HCT116 (cell line): ENCODE measurements at regions not wholly inside any gene's neighbourhood (a gene's known extent, or its start where the extent isn't known, plus 50 kb on each side); places are given as distances from the start of the nearest gene placed in this dataset.

ENCODE experiments used
- ATAC-seq: fragments of 200-7000 bp; cut with Tn5 transposase; 2 replicates; pipeline ENCODE4 v1.9.1; 2020; ENCODE audit warnings: mild to moderate bottlenecking, moderate library complexity
- BruUV-seq: library from RNA; stranded (reverse); fragments of 400-500 nt; replicated peaks from 2 replicates; lab custom pipeline; 2021; lab: Mats Ljungman, UMichigan
- CTCF ChIA-PET: fragments of 300-600 bp; sonication (Branson Sonifier 250); formaldehyde crosslinking; loops from one replicate; lab custom pipeline; 2021; ENCODE audit warnings: antibody characterized with exemption; lab: Charles Lee
- POLR2A ChIA-PET: fragments of 300-600, 350-600 bp; sonication (Branson Sonifier 250); formaldehyde crosslinking; loops from one replicate; lab custom pipeline; 2021; ENCODE audit warnings: antibody characterized with exemption; lab: Charles Lee
- RAD21 ChIA-PET, 2 experiments: fragments of 300-600 bp; sonication (Branson Sonifier 250); formaldehyde crosslinking; loops; one replicate each; lab custom pipeline; 2023; ENCODE audit warnings: low total read pairs in 2 of 2; ENCODE audit not compliant: uncharacterized antibody in 2 of 2, unreplicated experiment in 2 of 2, low non-redundant PET in 1 of 2; lab: Charles Lee
- DNase-seq: peaks from one replicate; pipeline ENCODE4 v3.0.0-alpha.2; 2010; ENCODE audit warnings: low read depth, low spot score
- H2AFZ ChIP-seq: fragments of 200-600 bp; shearing (Covaris generic), sonication (generic); 2 replicates; pipeline ENCODE4 v1.6.1; 2017; ENCODE audit warnings: low read depth, mixed run types, mixed read lengths, antibody characterized with exemption, low read length; ENCODE audit not compliant: poor library complexity, severe bottlenecking
- H3K27ac ChIP-seq: 2 replicates; pipeline ENCODE4 v1.5.1; 2012; ENCODE audit warnings: low read depth, low read length
- H3K27me3 ChIP-seq: fragments of 200-600 bp; sonication (generic); 2 replicates; pipeline ENCODE4 v1.6.1; 2016; ENCODE audit warnings: mixed run types, low read length, mixed read lengths; ENCODE audit not compliant: insufficient read depth
- H3K36me3 ChIP-seq, 2 experiments: fragments of 200-500 bp in 1 of 2; fragments of 200-600 bp in 1 of 2; sonication (Bioruptor generic) in 1 of 2; sonication (generic) in 1 of 2; 2 replicates each; pipeline versions ENCODE4 v1.5.1 to v1.6.1; 2014 to 2016; ENCODE audit warnings: low read length in 2 of 2, inconsistent platforms in 1 of 2, mixed read lengths in 1 of 2, mixed run types in 1 of 2; ENCODE audit not compliant: insufficient read depth in 2 of 2, control insufficient read depth in 1 of 2
- H3K4me1 ChIP-seq, 2 experiments: fragments of 200-600 bp in 1 of 2; sonication (generic) in 1 of 2; 2 replicates each; pipeline versions ENCODE4 v1.5.1 to v1.6.1; 2012 to 2017; ENCODE audit warnings: low read length in 2 of 2, inconsistent platforms in 1 of 2, mild to moderate bottlenecking in 1 of 2, mixed read lengths in 1 of 2, mixed run types in 1 of 2, moderate library complexity in 1 of 2; ENCODE audit not compliant: insufficient read depth in 2 of 2, control insufficient read depth in 1 of 2
- H3K4me2 ChIP-seq: fragments of 200-600 bp; sonication (generic); 2 replicates; pipeline ENCODE4 v1.6.1; 2017; ENCODE audit warnings: mixed run types, low read length, mixed read lengths
- H3K4me3 ChIP-seq, 2 experiments: fragments of 200-600 bp in 1 of 2; sonication (generic) in 1 of 2; replicated peaks in 1 of 2; 2 replicates each; pipeline ENCODE4 v1.5.1; 2011 to 2016; ENCODE audit warnings: low read length in 2 of 2, control low read depth in 1 of 2, low read depth in 1 of 2, mild to moderate bottlenecking in 1 of 2, mixed read lengths in 1 of 2, mixed run types in 1 of 2
- H3K79me2 ChIP-seq: fragments of 200-600 bp; sonication (generic); 2 replicates; pipeline ENCODE4 v1.6.1; 2017; ENCODE audit warnings: mild to moderate bottlenecking, mixed run types, low read length, moderate library complexity, mixed read lengths; ENCODE audit not compliant: insufficient read depth
- H3K9ac ChIP-seq: fragments of 200-600 bp; sonication (generic); 2 replicates; pipeline ENCODE4 v1.6.1; 2016; ENCODE audit warnings: low read length, mixed read lengths
- H3K9me2 ChIP-seq: fragments of 200-600 bp; sonication (generic), shearing (Covaris generic); 2 replicates; pipeline ENCODE4 v1.6.1; 2017; ENCODE audit warnings: mixed run types, mild to moderate bottlenecking, moderate library complexity; ENCODE audit not compliant: insufficient read depth
- H3K9me3 ChIP-seq, 2 experiments: fragments of 200-500 bp in 1 of 2; fragments of 200-600 bp in 1 of 2; sonication (Bioruptor generic) in 1 of 2; sonication (generic) in 1 of 2; 2 replicates each; pipeline ENCODE4 v1.6.1; 2014 to 2017; ENCODE audit warnings: low read length in 2 of 2, mixed read lengths in 2 of 2, inconsistent platforms in 1 of 2, low read depth in 1 of 2, mild to moderate bottlenecking in 1 of 2, mixed run types in 1 of 2, moderate library complexity in 1 of 2; ENCODE audit not compliant: control insufficient read depth in 1 of 2, insufficient read depth in 1 of 2
- H4K20me1 ChIP-seq: fragments of 200-600 bp; sonication (generic), shearing (Covaris generic); 2 replicates; pipeline ENCODE4 v1.6.1; 2017; ENCODE audit warnings: mixed run types, mild to moderate bottlenecking, moderate library complexity; ENCODE audit not compliant: insufficient read depth
- CEBPB ChIP-seq: IDR thresholded peaks from 2 replicates; pipeline ENCODE4 v1.6.1; 2012; ENCODE audit warnings: low read depth
- EGR1 ChIP-seq: IDR thresholded peaks from 2 replicates; pipeline ENCODE4 v1.6.1; 2012; ENCODE audit warnings: low read depth
- EZH2 ChIP-seq: fragments of 200-600 bp; sonication (generic); IDR thresholded peaks from 2 replicates; pipeline ENCODE4 v1.6.1; 2017; ENCODE audit warnings: antibody characterized with exemption, mixed run types
- FOSL1 ChIP-seq: IDR thresholded peaks from 2 replicates; pipeline ENCODE4 v1.6.1; 2012; ENCODE audit warnings: low read depth
- POLR2A ChIP-seq: IDR thresholded peaks from 2 replicates; pipeline ENCODE4 v1.7.0; 2011; ENCODE audit warnings: borderline replicate concordance; ENCODE audit not compliant: insufficient read depth, insufficient read length; ENCODE audit errors: extremely low read depth
- POLR2AphosphoS5 ChIP-seq: IDR thresholded peaks from 2 replicates; pipeline ENCODE4 v1.6.1; 2011; ENCODE audit warnings: mild to moderate bottlenecking, low read depth, low read length, moderate library complexity
- SIN3A ChIP-seq: IDR thresholded peaks from 2 replicates; pipeline ENCODE4 v1.6.1; 2012; ENCODE audit warnings: low read depth
- SRF ChIP-seq: IDR thresholded peaks from 2 replicates; pipeline ENCODE4 v1.6.1; 2012; ENCODE audit warnings: low read depth
- TCF7L2 ChIP-seq: IDR thresholded peaks from 2 replicates; pipeline ENCODE4 v1.7.0; 2011; ENCODE audit warnings: borderline replicate concordance, inconsistent platforms; ENCODE audit not compliant: insufficient read depth, insufficient read length; ENCODE audit errors: extremely low read depth
- YY1 ChIP-seq: IDR thresholded peaks from 2 replicates; pipeline ENCODE4 v1.6.1; 2011; ENCODE audit warnings: low read length, low read depth, moderate library complexity, mild to moderate bottlenecking; ENCODE audit not compliant: insufficient replicate concordance; ENCODE audit errors: extremely low read depth
- ZNF274 ChIP-seq: fragments of 200-500 bp; sonication (Bioruptor generic); IDR thresholded peaks from 2 replicates; pipeline ENCODE4 v1.6.1; 2014; ENCODE audit warnings: mild to moderate bottlenecking, low read depth, low read length, inconsistent platforms
- intact Hi-C: fragments of 100-400 bp; cut with micrococcal nuclease; formaldehyde crosslinking; loops from 2 replicates; pipeline ENCODE4 v1.10.0; 2022
- TF ChIP-seq, protein P1 (sequence below): IDR thresholded peaks from 2 replicates; pipeline ENCODE4 v1.6.1; 2012
- TF ChIP-seq, protein P2 (sequence below): IDR thresholded peaks from 2 replicates; pipeline ENCODE4 v1.6.1; 2011; ENCODE audit warnings: mild to moderate bottlenecking, low read length, moderate library complexity; ENCODE audit not compliant: insufficient replicate concordance; ENCODE audit errors: extremely low read depth
- TF ChIP-seq, protein P3 (sequence below): IDR thresholded peaks from 2 replicates; pipeline ENCODE4 v1.6.1; 2012; ENCODE audit warnings: low read depth

DNA sequence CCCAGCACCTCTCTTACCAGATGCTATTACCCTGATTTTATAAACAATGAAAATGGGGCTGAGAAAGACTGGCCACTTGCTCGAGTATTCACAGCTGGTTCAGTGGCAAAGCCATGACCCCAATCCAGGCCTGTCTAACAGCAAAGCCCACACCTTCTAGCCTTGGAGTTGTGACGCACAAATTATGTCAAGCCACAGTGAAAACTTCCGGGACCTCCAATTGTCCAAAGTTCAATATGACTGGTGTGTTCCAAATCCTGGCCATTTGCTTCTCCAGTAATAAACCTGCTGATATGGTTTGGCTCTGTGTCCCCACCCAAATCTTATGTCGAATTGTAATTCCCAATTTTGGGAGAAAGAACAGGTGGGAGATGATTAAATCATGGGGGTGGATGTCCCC is 64.7 kb upstream of the RIOK3 start:
- intact Hi-C loops: no loop called here
- H3K4me3 ChIP-seq: no peak overlapping the region
- no peaks in the 10 kb centered on the region for H3K79me2 ChIP-seq
- CTCF ChIA-PET: interaction anchor here (2.5 kb wide), 1 partner anchor 9 kb away, joined by 9 read pairs; no protein-coding TSS in a partner anchor
- POLR2A ChIA-PET: no interaction called here
- ATAC-seq: no peak
- no peak for DNase-seq
- BruUV-seq: no TSS peak
- H3K27me3 ChIP-seq: no peaks in the 10 kb centered on the region
- peaks cover 0 to 4% of the 10 kb centered on the region in 2 experiments; a peak in 1 of 4 replicates for H3K4me1 ChIP-seq
- no peaks in the 10 kb centered on the region for H3K9me3 ChIP-seq
- H3K4me2 ChIP-seq: no peak overlapping the region
- no peaks in the 10 kb centered on the region for H4K20me1 ChIP-seq
- H3K36me3 ChIP-seq: no peaks in the 10 kb centered on the region
- RAD21 ChIA-PET: no interaction called here
- no peak overlapping the region for H3K27ac ChIP-seq
- no peaks in the 10 kb centered on the region for H3K9me2 ChIP-seq
- no peak overlapping the region for H2AFZ ChIP-seq
- no peak overlapping the region for H3K9ac ChIP-seq
- no peak for TF ChIP-seq EGR1
- TF ChIP-seq, all 23 proteins: peak for 0

DNA sequence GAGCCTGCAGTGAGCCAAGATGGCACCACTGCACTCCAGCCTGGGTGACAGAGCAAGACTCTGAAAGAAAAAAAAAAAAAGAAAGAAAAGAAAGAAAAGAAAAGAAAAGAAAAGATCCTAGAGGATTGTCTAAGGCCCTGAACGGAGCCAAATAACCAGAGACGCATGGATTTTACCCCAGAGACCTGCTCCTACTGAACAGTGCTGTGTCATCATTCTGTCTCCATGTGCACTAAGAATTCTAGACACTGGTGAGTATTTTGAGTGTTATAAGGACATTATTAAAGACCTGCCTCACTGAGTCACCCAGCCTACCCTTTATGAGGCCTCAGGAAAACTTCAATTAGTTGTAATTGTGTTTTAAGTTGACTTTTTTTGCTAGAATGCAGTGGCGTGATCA is 61.9 kb upstream of the RIOK3 start:
- Histone ChIP-seq H3K79me2 (no peaks in the 10 kb centered on the region), H4K20me1 (no peaks in the 10 kb centered on the region), H3K9me3 (no peaks in the 10 kb centered on the region), H3K27me3 (no peaks in the 10 kb centered on the region), H3K9ac (no peak overlapping the region), H3K27ac (no peak overlapping the region), H3K4me3 (no peak overlapping the region), H3K36me3 (no peaks in the 10 kb centered on the region), H3K9me2 (no peaks in the 10 kb centered on the region), H3K4me1 (peaks cover 0 to 4% of the 10 kb centered on the region in 2 experiments; a peak in 1 of 4 replicates), H2AFZ (no peak overlapping the region), H3K4me2 (no peak overlapping the region)
- DNase-seq (no peak), ATAC-seq (no peak)
- intact Hi-C loops: no loop called here
- ChIA-PET RAD21 (no interaction called here), POLR2A (no interaction called here), CTCF (no interaction called here)
- no TSS peak for BruUV-seq
- TF ChIP-seq POLR2A: no peak
- no peak for TF ChIP-seq ZNF274
- TF ChIP-seq, protein P1, sequence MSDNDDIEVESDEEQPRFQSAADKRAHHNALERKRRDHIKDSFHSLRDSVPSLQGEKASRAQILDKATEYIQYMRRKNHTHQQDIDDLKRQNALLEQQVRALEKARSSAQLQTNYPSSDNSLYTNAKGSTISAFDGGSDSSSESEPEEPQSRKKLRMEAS: no peak
- TF ChIP-seq YY1: no peak
- TF ChIP-seq, protein P2, sequence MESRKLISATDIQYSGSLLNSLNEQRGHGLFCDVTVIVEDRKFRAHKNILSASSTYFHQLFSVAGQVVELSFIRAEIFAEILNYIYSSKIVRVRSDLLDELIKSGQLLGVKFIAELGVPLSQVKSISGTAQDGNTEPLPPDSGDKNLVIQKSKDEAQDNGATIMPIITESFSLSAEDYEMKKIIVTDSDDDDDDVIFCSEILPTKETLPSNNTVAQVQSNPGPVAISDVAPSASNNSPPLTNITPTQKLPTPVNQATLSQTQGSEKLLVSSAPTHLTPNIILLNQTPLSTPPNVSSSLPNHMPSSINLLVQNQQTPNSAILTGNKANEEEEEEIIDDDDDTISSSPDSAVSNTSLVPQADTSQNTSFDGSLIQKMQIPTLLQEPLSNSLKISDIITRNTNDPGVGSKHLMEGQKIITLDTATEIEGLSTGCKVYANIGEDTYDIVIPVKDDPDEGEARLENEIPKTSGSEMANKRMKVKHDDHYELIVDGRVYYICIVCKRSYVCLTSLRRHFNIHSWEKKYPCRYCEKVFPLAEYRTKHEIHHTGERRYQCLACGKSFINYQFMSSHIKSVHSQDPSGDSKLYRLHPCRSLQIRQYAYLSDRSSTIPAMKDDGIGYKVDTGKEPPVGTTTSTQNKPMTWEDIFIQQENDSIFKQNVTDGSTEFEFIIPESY: no peak
- TF ChIP-seq SIN3A: no peak
- TF ChIP-seq SRF: no peak
- TF ChIP-seq POLR2AphosphoS5: no peak
- no peak for TF ChIP-seq EZH2
- TF ChIP-seq TCF7L2: no peak
- no peak for TF ChIP-seq EGR1
- no peak for TF ChIP-seq CEBPB
- TF ChIP-seq, protein P3, sequence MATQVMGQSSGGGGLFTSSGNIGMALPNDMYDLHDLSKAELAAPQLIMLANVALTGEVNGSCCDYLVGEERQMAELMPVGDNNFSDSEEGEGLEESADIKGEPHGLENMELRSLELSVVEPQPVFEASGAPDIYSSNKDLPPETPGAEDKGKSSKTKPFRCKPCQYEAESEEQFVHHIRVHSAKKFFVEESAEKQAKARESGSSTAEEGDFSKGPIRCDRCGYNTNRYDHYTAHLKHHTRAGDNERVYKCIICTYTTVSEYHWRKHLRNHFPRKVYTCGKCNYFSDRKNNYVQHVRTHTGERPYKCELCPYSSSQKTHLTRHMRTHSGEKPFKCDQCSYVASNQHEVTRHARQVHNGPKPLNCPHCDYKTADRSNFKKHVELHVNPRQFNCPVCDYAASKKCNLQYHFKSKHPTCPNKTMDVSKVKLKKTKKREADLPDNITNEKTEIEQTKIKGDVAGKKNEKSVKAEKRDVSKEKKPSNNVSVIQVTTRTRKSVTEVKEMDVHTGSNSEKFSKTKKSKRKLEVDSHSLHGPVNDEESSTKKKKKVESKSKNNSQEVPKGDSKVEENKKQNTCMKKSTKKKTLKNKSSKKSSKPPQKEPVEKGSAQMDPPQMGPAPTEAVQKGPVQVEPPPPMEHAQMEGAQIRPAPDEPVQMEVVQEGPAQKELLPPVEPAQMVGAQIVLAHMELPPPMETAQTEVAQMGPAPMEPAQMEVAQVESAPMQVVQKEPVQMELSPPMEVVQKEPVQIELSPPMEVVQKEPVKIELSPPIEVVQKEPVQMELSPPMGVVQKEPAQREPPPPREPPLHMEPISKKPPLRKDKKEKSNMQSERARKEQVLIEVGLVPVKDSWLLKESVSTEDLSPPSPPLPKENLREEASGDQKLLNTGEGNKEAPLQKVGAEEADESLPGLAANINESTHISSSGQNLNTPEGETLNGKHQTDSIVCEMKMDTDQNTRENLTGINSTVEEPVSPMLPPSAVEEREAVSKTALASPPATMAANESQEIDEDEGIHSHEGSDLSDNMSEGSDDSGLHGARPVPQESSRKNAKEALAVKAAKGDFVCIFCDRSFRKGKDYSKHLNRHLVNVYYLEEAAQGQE: no peak
- TF ChIP-seq FOSL1: no peak
